GM19240 (cell line): ENCODE measurements at regions not wholly inside any gene's neighbourhood (a gene's known extent, or its start where the extent isn't known, plus 50 kb on each side); places are given as distances from the start of the nearest gene placed in this dataset.

Source experiments
- DNase-seq: peaks from one replicate; pipeline ENCODE4 v3.0.0; 2011; ENCODE audit warnings: low spot score; ENCODE audit not compliant: insufficient read length

DNA sequence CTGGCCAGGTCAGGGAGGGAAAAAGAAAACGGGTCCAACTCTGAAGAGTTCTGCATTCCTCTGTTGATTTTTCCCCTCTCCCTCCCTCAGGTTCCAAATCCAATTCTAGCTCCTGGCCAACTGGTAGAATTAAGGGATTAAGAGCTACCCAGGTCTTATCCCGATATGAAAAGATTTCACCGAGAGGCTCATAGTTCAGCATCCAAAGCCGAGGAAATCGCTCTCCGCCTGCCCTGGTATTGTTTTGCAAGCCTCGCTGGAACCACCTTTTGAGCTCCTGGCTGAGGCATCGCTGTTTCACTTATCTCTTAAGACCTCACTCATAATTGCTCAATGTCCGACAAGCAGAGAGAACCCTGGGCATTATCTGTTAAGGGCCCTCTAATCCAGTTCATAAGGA lies 180.4 kb downstream of the URI1 start:
- DNase-seq: no peak

DNA sequence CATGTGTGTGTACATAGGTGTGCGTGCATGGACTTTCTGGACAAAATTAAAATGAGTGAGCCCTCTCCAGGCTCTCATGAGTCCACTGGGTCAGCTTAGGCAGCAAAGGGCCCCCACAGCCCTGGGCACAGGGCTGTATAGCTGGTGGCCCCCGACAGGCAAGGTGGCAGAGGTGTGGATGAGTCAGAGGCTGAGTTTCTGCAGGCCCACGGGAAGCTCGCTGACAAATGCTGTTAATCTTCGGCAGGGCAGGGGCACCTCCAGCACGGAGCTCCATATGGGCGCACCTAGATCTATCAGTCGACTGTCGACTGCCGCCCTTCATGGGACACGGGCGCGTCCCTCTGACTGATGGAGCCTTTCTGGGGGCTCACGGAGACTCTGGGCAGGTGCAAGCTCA lies 181.1 kb downstream of the URI1 start:
- DNase-seq: no peak

DNA sequence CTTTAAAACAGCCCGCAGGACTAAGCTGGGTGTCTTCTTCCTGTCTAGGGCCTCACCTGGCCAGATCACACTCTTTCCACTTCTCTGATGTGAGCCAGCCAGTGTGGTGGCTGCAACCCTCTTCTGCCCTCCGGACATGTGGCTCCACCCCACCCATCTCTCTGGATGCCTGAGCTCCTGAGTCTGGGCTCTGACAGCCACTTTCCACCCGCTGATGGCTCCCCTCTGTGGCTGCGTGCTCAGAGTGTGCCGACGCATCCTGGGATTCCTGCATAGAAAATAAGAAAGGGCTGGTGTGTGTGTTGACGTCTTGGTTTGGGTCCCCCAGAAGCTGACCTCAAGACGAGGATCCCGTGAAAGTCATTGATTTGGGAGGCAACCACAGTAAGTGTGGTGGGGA lies 181.6 kb downstream of the URI1 start:
- no peak for DNase-seq

DNA sequence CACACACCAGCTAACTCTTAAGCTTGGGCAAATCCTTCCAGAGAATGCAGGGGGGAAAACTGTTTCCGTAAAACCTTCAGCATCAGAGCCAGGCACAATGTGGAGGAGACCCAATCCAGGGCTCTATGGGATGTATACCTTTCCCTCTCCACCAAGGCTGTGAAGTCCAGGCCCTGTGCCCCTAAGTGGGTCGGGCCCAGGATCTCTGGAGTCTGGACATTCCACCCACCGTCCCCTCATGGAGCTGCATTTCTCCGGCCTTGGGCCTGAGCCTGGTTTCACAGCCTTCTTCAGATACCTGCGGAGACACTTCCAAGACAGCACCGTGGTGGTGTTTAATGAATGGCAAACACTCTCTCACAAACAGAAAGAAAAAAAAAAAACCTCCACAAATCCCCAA lies 186.2 kb downstream of the URI1 start:
- DNase-seq: no peak

DNA sequence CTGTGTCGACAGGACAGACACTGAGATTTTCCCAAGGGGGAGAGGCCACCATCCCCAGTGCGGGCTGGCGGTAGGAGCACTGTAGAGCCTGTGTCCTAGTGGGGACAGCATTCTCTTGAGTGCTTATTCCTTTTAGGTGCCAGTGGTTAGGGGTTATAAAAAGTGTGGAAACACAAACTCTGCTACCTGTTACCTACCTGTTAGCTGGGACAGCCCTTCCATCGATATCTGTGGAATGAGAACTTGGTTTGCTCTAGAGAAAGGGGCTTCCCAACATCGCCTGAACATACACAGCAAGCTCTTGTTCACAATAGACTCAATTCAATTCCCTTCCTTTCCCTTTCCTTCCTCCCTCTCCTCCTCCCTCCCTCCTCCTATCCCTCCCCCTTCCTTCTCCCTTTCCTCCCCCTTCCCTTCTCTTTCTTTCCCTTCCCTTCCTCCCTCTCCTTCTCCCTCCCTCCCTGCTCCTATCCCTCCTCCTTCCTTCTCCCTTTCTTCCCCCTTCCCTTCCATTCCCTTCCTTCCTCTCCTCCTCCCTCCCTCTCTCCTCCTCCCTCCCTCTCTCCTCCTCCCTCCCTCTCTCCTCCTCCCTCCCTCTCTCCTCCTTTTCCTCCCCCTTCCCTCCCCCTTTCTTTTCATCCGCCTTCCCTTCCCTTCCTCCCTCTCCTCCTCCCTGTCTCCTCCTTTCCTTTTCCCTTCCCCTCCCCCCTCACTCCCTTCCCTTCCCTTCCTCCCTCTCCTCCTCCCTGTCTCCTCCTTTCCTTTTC lies 188.5 kb downstream of the URI1 start:
- no peak for DNase-seq

DNA sequence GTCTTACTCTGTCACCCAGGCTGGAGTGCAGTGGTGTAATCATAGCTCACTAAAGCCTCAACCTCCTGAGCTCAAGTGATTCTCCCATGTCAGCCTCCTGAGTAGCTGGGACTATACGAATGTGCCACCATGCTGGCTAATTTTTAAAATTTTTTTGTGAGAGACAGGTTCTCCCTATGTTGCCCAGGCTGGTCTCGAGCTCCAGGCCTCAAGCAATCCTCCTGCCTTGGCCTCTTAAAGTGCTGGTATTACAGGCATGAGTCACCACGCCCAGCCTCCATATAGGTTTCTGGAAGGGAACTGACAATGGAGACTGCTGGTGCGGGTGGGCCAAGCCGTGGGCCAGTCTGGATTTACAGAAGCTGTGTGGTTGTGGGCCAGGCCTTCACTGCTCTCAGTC lies 189.2 kb downstream of the URI1 start:
- DNase-seq: no peak

DNA sequence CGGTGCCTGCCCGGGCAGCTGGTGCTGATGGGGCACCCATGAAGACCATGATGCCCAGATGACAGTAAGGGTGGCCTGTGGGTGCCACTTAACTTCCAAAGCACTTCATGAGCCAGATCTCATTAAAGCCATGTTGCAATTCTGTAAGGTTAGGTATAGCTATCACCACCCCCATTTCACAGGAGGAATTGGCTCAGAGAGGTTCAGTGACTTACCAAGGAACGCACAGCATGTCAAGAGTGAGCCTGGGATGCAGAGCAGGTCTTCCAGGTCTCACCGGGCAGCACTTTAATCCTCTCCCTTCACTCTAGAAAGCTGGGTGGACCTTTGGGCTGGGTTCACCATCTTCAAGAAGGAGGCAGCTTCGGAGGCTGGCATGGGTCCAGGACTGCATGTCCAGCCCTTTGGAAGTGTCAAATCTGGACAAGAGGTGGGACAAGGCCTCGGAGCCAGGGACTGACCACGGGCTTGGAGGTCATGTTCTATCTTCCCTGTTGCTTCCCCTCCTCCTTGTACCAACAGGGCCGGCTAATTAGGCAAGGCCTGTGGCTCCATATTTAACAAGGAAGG lies 189.8 kb downstream of the URI1 start:
- DNase-seq: no peak

DNA sequence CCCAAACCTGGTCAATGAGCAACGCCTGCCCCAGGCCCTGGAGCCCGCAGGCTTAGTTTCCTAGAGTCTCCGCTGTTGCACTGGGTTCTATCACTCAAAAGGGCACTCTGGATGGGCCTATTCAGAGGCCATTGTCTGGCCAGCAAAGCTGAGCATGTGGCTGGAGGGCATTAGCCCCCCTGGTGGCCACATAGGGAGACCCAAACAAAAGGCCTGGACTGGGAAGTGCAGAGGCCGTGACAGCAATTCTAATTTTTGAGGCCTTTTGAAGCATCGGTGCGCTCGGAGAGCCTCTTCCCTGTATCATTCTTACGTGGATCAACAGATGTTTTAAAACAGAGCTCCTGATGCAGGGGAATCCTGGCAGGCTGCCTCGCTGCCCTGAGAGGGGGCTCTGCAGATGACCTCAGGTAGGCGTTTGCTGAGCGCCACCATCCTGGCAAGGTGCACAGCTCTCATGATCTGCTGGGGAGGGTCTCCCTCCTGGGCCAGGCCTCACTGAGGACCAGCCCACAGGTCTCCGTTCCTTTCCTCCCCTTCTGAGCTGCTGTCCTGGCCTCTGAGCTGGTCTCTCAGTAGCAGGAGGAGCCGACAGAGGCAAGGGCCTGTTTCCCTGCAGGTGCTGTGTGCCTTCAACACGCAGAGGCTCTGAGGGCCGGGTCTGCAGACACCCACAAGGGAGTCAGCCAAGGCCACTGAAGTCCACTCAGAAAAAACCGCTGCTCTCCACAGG lies 190.5 kb downstream of the URI1 start:
- DNase-seq: no peak

DNA sequence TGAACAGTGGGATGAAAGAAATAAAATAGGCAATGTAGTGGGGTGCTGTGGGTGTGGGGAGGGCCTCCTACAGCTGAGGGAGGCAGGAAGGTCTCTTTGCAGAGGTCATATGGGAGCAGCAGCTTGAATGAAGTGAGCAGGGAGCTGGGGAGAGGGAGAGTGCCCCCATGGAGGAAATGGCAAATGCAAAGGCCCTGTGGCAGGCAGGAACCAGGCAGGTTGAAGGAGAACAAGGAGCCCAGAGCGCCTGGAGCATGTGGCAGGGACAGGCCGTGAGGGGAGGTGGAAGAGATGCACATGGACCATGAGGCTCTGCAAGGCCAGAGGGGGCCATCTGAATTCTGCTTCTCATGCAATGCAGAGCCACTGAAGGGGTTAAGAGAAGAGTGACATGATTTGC lies 191.8 kb downstream of the URI1 start:
- no peak for DNase-seq

DNA sequence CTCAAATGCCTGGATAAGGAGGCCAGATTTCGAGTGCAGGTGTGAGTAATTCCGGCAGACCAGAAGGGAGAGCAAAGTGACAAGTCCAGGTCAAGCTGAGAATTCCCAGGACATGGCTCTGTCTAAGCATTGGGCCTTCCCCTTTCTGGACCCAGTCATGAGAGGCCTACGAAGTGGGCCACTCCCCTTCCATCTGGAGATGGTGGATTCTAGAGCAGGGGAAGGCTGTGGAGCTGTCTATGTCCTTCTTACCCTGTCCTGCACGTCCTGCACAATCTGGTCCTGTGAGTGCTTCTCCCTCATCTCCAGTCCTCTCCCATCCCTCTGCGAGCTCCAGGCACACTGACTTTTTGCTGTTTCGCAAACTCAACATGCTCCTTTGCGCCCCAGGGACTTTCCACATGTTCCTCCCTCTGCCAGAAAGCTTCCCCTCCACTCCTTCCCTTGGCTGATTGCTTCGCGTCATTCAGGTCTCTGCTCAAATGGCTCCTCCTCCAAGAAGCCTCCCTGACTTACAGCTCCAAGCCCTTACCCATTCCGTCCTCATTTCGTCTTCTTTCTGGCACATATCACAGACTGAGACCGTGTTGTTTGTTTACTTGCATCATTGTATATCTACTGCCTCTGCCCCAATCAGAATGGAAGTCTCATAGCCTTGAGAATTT lies 193.2 kb downstream of the URI1 start:
- DNase-seq: no peak

DNA sequence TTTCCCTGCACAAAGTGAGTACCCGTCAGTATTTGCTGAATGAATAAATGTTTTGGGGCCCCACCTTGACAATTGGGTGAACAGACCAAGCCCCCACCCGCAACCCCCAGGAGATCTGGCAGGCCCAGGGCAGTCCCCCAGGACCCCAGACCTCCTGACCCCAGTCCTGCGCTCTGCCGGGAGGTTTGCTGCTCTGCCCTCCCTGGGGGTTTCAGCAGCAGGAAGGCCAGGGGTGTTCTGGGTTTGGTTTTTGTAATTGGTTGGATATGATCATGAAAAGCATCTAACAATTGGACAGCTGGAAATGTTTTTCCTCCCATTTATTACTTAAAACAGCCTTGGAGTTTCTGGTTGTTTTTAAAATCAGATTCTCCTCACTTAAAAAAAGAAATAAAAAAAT lies 193.8 kb downstream of the URI1 start:
- no peak for DNase-seq

DNA sequence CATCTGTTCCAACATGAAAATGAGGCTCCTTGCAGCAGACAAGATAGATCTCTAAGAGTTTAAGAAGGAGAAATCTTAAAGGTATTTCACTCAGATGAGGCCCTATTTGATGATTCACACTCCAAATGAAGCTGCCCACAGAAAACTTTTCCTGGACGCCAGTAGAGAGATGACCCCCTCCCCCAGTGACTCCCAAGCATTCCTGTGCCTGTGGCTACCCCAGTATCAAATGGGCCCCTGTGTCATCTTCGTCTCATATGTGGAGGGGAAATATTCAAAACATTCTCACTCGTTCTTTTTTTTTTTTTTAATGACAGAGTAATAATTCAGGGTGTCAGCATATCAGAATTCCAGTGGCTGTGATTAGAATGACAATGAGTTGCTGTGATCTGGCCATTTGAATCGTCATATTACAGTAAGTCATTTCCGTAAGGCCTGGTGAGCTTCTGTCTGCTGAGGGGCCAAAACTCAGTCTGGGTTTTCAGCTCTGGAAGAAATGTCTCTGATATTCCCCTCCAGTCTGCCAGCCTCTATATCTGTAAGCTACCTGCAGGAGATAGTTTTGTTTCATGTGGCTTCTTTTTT lies 194.7 kb downstream of the URI1 start:
- DNase-seq: no peak

DNA sequence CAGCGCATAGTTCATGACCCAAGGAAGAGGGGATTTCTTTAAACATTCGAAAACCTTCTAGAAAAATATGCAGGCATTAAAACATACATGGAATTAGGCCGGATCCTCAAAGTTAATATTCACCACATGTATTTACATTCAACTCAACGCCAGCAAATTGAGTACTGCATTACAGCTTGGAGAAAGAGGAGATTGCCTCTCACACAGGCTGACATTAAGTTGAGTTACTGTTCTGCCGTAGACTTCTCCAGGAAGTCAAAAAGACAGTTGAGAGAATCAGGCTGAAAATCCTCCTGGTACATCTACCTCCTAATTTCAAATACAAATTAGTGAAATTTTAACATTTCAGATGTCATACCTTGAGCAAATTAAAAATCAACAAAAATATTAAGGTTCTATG lies 195.7 kb downstream of the URI1 start:
- no peak for DNase-seq

DNA sequence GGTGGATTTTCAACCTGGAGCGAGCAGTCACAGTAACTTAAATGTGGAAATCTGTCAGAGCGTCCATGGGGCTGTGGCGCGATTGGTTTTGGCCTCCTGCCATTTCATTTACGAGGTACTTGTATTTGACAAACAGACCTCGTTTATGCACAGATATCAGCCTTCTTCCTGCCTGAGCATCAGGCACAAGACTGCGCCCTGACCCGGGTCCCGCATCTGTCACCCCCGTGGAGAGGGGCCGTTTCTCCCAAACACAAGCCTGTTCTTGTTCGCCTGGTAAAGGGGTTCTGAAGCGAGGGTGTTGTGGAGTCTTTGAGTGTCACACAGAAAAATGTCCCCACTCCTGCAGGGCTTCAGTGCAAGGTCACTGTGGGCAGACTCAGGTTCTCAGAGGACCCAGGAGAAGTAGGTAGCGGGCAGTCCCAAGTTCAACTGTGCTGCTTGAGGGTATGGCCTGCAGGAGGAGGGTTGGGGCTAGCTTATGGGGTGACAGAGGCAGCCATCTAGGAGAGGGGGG lies 202.3 kb downstream of the URI1 start:
- DNase-seq: no peak

DNA sequence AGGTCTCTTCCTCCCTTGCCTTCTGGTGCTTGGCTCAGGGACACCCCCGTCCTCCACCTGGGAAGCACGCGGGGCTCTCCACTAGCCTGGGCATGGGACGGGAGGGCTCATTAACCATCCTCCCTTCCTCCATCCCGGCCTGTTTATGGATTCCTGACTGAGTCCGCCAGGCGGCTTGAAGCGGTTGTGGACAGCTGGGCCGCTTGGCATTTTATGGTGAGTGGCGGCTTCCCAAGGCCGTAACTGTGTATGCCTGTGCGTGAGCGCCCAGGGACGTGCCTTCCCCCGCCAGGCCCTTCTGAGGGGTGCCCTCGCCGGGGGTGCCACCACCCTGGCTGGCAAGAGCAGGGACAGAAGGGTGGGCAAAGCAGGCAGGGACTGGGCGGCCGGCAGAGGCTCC lies 202.8 kb downstream of the URI1 start:
- no peak for DNase-seq

DNA sequence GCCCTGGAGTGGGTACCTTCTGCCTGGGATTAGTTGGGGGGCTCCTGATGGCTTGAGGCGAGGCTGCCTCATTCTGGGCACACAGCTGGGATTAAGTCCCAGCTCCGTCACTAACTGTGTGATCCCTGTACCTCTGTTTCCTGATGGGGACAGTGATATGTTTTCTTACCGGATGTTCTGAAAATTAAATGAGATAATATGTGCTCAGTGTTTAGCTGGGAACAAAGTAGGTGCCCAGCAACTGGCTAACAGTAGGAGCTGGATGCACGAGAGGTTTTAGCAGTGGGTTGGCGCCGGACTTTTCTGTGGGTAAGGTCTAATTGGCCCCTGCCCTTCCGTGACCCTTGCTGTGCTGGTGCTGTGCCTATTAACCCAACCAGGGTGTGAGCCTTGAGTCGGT lies 203.4 kb downstream of the URI1 start:
- no peak for DNase-seq

DNA sequence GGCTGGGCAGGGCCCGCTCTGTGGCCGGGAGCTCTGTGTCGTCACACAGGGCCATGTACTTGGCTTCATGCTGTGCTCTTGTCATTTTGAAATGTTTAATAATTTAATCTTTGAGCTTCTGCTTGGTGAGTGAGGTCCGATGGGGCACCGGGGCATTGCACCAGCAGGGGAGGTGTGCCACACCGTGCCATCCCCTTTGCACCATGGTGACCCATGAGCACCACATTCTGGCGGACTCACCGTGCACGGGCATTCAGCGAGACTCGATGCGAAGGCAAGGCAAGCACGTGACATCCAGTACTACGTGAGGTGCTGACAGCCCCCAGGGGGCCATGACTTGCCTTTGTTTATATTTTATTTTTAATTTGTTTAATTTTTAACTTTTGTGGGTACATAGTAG lies 204.3 kb downstream of the URI1 start:
- no peak for DNase-seq

DNA sequence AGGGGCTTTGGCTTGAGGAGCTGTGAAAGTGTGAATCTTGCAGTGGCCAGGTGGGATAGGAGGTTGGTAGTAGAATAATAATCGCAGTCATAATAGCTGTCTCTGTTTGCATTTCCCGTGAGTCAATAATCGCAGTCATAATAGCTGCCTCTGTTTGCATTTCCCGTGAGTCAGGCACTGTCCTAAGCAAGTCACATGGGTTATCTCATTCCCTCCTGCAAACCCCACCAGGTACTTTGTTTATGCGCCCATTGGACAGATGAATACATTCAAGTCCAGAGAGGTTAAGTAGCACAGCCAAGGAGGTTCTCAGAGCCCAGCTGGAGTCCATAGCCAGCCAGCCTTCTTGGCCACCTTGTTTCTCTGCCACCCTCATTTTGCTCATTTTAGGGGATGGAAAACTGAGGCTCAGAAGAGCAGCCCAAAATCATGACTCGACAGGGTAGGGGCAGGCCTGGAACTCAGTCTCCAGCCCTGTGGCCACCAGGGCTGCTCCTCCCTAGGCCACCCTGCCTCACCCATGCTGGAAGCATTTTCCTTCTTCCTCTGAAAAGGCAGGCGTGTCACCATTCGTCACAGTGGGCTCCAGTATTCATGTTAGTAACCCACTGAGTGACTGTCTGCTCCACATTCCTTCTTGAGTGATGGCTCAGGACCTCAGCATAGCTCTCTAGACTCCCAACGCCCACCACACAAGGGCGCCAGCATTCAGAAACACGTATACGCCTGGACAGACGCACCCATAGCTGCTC lies 206.2 kb downstream of the URI1 start:
- DNase-seq: no peak

DNA sequence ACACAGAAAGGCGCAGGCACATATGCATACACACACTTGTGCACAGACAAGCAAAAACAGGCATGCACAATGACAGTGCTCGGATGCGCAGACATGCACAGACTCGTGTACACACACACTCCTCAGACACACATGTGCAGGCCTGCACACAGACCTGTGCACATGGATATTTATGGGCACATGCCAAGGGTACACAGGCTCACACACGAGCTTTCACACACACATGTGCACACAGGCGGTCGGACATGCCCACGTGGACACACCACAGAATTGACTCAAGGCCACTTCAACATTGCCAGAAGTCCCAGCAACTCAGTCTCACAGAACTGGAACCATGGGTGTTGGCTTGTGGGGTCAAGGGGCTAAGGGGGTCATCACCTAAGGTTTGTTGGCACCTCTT lies 206.8 kb downstream of the URI1 start:
- DNase-seq: no peak

DNA sequence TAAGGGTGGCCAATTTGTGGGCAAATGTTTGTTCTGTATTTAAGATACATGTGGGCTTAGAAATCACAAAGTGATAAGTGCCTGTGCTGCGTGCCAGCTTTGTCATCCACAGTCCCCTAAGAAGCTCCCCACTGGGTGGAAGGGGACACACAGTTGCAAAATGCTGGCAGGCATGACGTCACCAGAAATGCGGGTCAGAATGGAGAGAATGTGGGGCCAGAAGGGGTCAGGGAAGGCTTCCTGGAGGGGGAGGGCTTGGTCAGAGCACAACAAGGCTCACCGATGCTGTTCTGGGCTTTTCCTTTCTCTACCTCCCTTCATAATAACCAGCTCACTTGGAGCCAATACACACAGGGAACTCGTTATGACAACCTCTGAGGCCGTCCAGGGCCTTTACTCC lies 207.3 kb downstream of the URI1 start:
- DNase-seq: no peak

DNA sequence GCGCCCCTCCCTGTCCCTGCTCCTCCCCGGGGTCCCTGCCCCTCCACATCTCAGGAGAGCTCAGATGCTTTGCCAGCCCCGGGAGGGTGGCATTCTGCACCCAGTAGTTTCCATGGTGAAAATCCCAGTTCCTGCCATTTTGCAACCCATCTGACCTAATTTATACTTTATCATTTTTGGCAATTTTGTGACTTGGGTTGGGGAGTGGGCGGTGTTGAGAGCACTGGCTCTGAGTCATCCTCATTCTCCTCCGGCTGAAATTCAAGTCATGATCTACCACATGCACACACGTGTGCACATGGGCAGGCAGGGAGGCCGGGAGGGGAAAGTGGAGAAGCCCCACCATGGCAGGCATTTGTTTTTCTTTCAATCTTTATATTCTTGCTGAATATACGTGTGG lies 208.6 kb downstream of the URI1 start:
- no peak for DNase-seq
